CD14-positive monocyte (primary cell): ENCODE measurements at regions not wholly inside any gene's neighbourhood (a gene's known extent, or its start where the extent isn't known, plus 50 kb on each side); places are given as distances from the start of the nearest gene placed in this dataset.

ENCODE experiments used
- DNase-seq, 3 donors: peaks; one replicate each; pipeline ENCODE4 v3.0.0-alpha.2; 2011 to 2022
- H2AFZ ChIP-seq: 2 replicates; pipeline ENCODE4 v1.6.0; 2012; ENCODE audit warnings: mild to moderate bottlenecking, low read depth, low read length, inconsistent platforms; ENCODE audit not compliant: insufficient read depth, poor library complexity, severe bottlenecking
- H3K27ac ChIP-seq, 2 donors: 1 replicate in 1 of 2; 2 replicates in 1 of 2; pipeline ENCODE4 v1.5.1; 2012 to 2013; ENCODE audit warnings: low read length in 2 of 2, control low read depth in 1 of 2, inconsistent platforms in 1 of 2, low read depth in 1 of 2, mild to moderate bottlenecking in 1 of 2
- H3K27me3 ChIP-seq, 2 donors: one replicate each; pipeline versions ENCODE4 v1.6.0 to v1.6.1; 2011 to 2013; ENCODE audit warnings: low read length in 2 of 2; ENCODE audit not compliant: control insufficient read depth in 2 of 2, insufficient read depth in 2 of 2
- H3K36me3 ChIP-seq, 2 donors: replicated peaks in 1 of 2; 1 replicate in 1 of 2; 2 replicates in 1 of 2; pipeline versions ENCODE4 v1.5.1 to v1.6.1; 2012 to 2013; ENCODE audit warnings: low read length in 2 of 2, control low read depth in 1 of 2, inconsistent platforms in 1 of 2, mild to moderate bottlenecking in 1 of 2; ENCODE audit not compliant: insufficient read depth in 2 of 2, control insufficient read depth in 1 of 2
- H3K4me1 ChIP-seq, 2 donors: 1 replicate in 1 of 2; 2 replicates in 1 of 2; pipeline versions ENCODE4 v1.5.1 to v1.6.1; 2012 to 2013; ENCODE audit warnings: low read length in 2 of 2, control low read depth in 1 of 2, inconsistent platforms in 1 of 2, mild to moderate bottlenecking in 1 of 2, moderate library complexity in 1 of 2; ENCODE audit not compliant: insufficient read depth in 2 of 2, control insufficient read depth in 1 of 2
- H3K4me2 ChIP-seq: replicated peaks from 2 replicates; pipeline ENCODE3; 2012; ENCODE audit warnings: low read length, moderate library complexity, mild to moderate bottlenecking; ENCODE audit not compliant: poor library complexity, severe bottlenecking; ENCODE audit errors: extremely low read depth
- H3K4me3 ChIP-seq, 3 experiments: fragments of 200-600 bp in 1 of 3; sonication (generic) in 1 of 3; replicated peaks in 1 of 3; 1 replicate in 2 of 3; 2 replicates in 1 of 3; pipeline ENCODE4 v1.5.1; 2011 to 2013; ENCODE audit warnings: low read length in 3 of 3, mild to moderate bottlenecking in 3 of 3, control low read depth in 2 of 3, low read depth in 2 of 3, inconsistent platforms in 1 of 3, moderate library complexity in 1 of 3
- H3K79me2 ChIP-seq: 2 replicates; pipeline ENCODE4 v1.6.0; 2012; ENCODE audit warnings: mild to moderate bottlenecking, control low read depth, inconsistent platforms, low read length, moderate library complexity; ENCODE audit not compliant: insufficient read depth
- H3K9ac ChIP-seq: 2 replicates; pipeline ENCODE4 v1.6.0; 2017; ENCODE audit warnings: low read length, mild to moderate bottlenecking; ENCODE audit not compliant: insufficient read depth, poor library complexity, severe bottlenecking
- H3K9me3 ChIP-seq, 2 donors: replicated peaks in 1 of 2; 1 replicate in 1 of 2; 2 replicates in 1 of 2; pipeline versions ENCODE4 v1.5.1 to v1.6.1; 2012 to 2013; ENCODE audit warnings: low read length in 2 of 2, control low read depth in 1 of 2; ENCODE audit not compliant: control insufficient read depth in 1 of 2, insufficient read depth in 1 of 2
- H4K20me1 ChIP-seq: 2 replicates; pipeline ENCODE4 v1.6.0; 2012; ENCODE audit warnings: mild to moderate bottlenecking, low read length, control low read depth, moderate library complexity; ENCODE audit not compliant: insufficient read depth
- H3K27ac Mint-ChIP-seq, 7 donors: one replicate each; pipeline ENCODE4 v1.8.0; 2020; ENCODE audit warnings: mild to moderate bottlenecking in 7 of 7, mixed read lengths in 7 of 7, moderate library complexity in 6 of 7, inconsistent platforms in 2 of 7
- H3K27me3 Mint-ChIP-seq, 3 donors: one replicate each; pipeline ENCODE4 v1.8.0; 2021 to 2022; ENCODE audit warnings: low read depth in 3 of 3, mild to moderate bottlenecking in 3 of 3, mixed read lengths in 3 of 3, moderate library complexity in 3 of 3, inconsistent platforms in 1 of 3
- H3K36me3 Mint-ChIP-seq, 2 donors: one replicate each; pipeline ENCODE4 v1.8.0; 2020; ENCODE audit warnings: mixed read lengths in 2 of 2, inconsistent platforms in 1 of 2, mild to moderate bottlenecking in 1 of 2
- H3K4me1 Mint-ChIP-seq: one replicate; pipeline ENCODE4 v1.8.0; 2020; ENCODE audit warnings: mild to moderate bottlenecking, mixed read lengths
- H3K4me3 Mint-ChIP-seq, 2 donors: one replicate each; pipeline ENCODE4 v1.8.0; 2020; ENCODE audit warnings: mild to moderate bottlenecking in 2 of 2, mixed read lengths in 2 of 2, moderate library complexity in 1 of 2
- H3K9me3 Mint-ChIP-seq, 7 donors: one replicate each; pipeline ENCODE4 v1.8.0; 2020 to 2022; ENCODE audit warnings: mixed read lengths in 7 of 7, mild to moderate bottlenecking in 6 of 7, moderate library complexity in 6 of 7, inconsistent platforms in 2 of 7
- CTCF ChIP-seq: fragments of 200-600 bp; IDR thresholded peaks from one replicate; pipeline ENCODE4 v1.8.0; 2022; ENCODE audit warnings: antibody characterized with exemption, mild to moderate bottlenecking
- WGBS: methylation state at CpG from one replicate; pipeline ENCODE4 v1.1.5; 2013; ENCODE audit warnings: missing lambda C conversion rate; ENCODE audit not compliant: insufficient coverage; 5-methylcytosine and 5-hydroxymethylcytosine counted together
- intact Hi-C, 2 donors: fragments of 100-400 bp; cut with micrococcal nuclease; formaldehyde crosslinking; loops; one replicate each; pipeline versions ENCODE4 v1.15.0 to v1.15.1; 2023

DNA sequence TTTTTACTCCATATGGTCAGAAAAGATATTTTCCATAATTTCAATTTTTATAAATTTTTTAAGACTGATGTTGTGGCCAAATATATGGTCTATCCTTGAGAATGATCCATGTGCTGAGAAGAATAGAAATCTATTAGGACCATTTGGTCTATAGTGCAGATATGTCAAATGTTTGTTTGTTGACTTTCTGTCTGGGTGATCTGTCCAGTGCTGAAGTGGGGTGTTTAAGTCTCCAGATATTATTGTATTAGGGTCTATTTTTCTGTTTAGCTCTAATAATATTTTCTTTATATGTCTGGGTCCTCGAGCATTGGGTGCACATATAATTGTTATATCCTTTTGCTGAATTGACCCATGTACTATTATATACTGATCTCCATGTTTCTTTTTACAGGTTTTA is 308.9 kb upstream of the LMO3 start:
- TF ChIP-seq CTCF, result no peak
- Histone ChIP-seq H3K36me3 (no peaks in the 10 kb centered on the region), H3K79me2 (no peaks in the 10 kb centered on the region), H2AFZ (no peak overlapping the region), H3K27ac (no peak overlapping the region), H3K4me1 (no peaks in the 10 kb centered on the region), H3K4me2 (no peak overlapping the region), H3K9ac (no peak overlapping the region), H4K20me1 (no peaks in the 10 kb centered on the region), H3K27me3 (no peaks in the 10 kb centered on the region), H3K9me3 (peaks cover 15 to 18% of the 10 kb centered on the region in 2 donors), H3K4me3 (no peak overlapping the region)
- Mint-ChIP-seq H3K4me3 (no peak overlapping the region), H3K27me3 (peaks cover 0 to 1% (median 0%) of the 10 kb centered on the region in 3 donors), H3K36me3 (no peaks in the 10 kb centered on the region), H3K4me1 (no peaks in the 10 kb centered on the region), H3K27ac (no peak overlapping the region), H3K9me3 (peaks cover 0 to 11% (median 6%) of the 10 kb centered on the region in 7 donors)
- intact Hi-C loops, result no loop called here
- WGBS, result no CpG with 5 or more reads among the region's 1 CpG
- no peak for DNase-seq

DNA sequence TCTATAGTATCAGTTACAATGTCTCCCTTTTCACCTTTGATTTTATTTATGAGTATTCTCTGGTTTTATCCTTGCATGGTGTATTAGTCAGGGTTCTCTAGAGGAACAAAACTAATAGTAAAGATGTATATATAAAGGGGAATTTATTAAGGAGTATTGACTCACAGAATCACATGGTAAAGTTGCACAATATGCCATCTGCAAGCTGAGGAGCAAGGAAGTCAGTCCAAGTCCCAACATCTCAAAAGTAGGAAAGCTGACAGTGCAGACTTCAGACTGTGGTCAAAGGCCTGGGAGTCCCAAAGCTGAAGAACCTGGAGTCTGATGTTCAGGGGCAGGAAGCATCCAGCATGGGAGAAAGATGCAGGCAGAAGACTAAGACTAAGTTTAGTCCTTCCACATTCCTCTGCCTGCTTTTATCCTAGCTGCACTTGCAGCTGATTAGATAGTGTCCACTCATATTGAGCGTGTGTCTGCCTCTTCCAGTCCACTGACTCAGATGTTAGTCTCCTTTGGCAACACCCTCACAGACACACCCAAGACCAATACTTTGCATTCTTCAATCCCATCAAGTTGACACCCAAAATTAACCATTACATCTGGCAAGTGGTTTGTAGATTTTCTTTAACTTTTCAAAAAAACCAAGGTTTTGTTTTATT is 308.0 kb upstream of the LMO3 start:
- Histone ChIP-seq H4K20me1 (no peaks in the 10 kb centered on the region), H2AFZ (no peak overlapping the region), H3K9ac (no peak overlapping the region), H3K36me3 (no peaks in the 10 kb centered on the region), H3K27me3 (no peaks in the 10 kb centered on the region), H3K9me3 (peaks cover 15 to 18% of the 10 kb centered on the region in 2 donors), H3K4me3 (no peak overlapping the region), H3K27ac (no peak overlapping the region), H3K4me1 (no peaks in the 10 kb centered on the region), H3K4me2 (no peak overlapping the region), H3K79me2 (no peaks in the 10 kb centered on the region)
- Mint-ChIP-seq H3K4me3 (no peak overlapping the region), H3K9me3 (peaks cover under 1 to 11% (median 6%) of the 10 kb centered on the region in 7 donors), H3K27me3 (peaks cover 0 to 1% (median 0%) of the 10 kb centered on the region in 3 donors), H3K4me1 (no peaks in the 10 kb centered on the region), H3K36me3 (no peaks in the 10 kb centered on the region), H3K27ac (no peak overlapping the region)
- TF ChIP-seq CTCF, result no peak
- WGBS, result no CpG with 5 or more reads among the region's 1 CpG
- intact Hi-C loops, result no loop called here
- DNase-seq, result no peak
